H1 (cell line): ENCODE measurements at regions not wholly inside any gene's neighbourhood (a gene's known extent, or its start where the extent isn't known, plus 50 kb on each side); places are given as distances from the start of the nearest gene placed in this dataset.
"Not testable (repeated sequence)": the region's sequence is repeated elsewhere in the genome, so short reads cannot be mapped to it uniquely, and the experiment has no call there.

ENCODE experiments used
- CTCF ChIA-PET: fragments of 300-600 bp; sonication (Branson Sonifier 250); formaldehyde crosslinking; loops from one replicate; lab custom pipeline; 2021; ENCODE audit not compliant: partially characterized antibody; lab: Charles Lee
- POLR2A ChIA-PET: fragments of 300-600 bp; sonication (Branson Sonifier 250); formaldehyde crosslinking; loops from one replicate; lab custom pipeline; 2021; ENCODE audit warnings: inconsistent platforms; ENCODE audit not compliant: partially characterized antibody; lab: Charles Lee
- DNase-seq, 2 experiments: peaks; one replicate each; pipeline versions ENCODE4 v3.0.0 to v3.0.0-alpha.2; 2010 to 2022; ENCODE audit warnings: low spot score in 2 of 2, low read depth in 1 of 2, mixed read lengths in 1 of 2
- FAIRE-seq: peaks from 2 replicates; lab custom pipeline; 2011; peaks lifted over from hg19 to GRCh38; lab: Jason Lieb, UNC
- H2AFZ ChIP-seq: 2 replicates; pipeline ENCODE4 v1.8.1; 2012; ENCODE audit warnings: low read length, inconsistent platforms
- H2AK5ac ChIP-seq: 2 replicates; pipeline ENCODE4 v1.6.1; 2013; ENCODE audit warnings: low read depth, low read length
- H2BK120ac ChIP-seq: replicated peaks from 2 replicates; pipeline ENCODE3; 2013; ENCODE audit warnings: low read depth, low read length, inconsistent platforms
- H2BK12ac ChIP-seq: 2 replicates; pipeline ENCODE4 v1.6.1; 2013; ENCODE audit warnings: low read depth, low read length
- H2BK15ac ChIP-seq: 2 replicates; pipeline ENCODE4 v1.6.1; 2013; ENCODE audit warnings: low read length
- H2BK20ac ChIP-seq: 2 replicates; pipeline ENCODE4 v1.6.1; 2013; ENCODE audit warnings: low read length
- H2BK5ac ChIP-seq: 2 replicates; pipeline ENCODE4 v1.6.1; 2013; ENCODE audit warnings: low read depth, low read length
- H3K14ac ChIP-seq: 2 replicates; pipeline ENCODE4 v1.6.1; 2013; ENCODE audit warnings: inconsistent platforms; ENCODE audit not compliant: insufficient read length
- H3K18ac ChIP-seq: 2 replicates; pipeline ENCODE4 v1.6.1; 2013; ENCODE audit warnings: low read length; ENCODE audit errors: extremely low read depth
- H3K23ac ChIP-seq: 2 replicates; pipeline ENCODE4 v1.6.1; 2013; ENCODE audit warnings: inconsistent platforms; ENCODE audit not compliant: insufficient read length
- H3K23me2 ChIP-seq: 2 replicates; pipeline ENCODE4 v1.6.1; 2013; ENCODE audit warnings: low read depth, low read length
- H3K27ac ChIP-seq: 2 replicates; pipeline ENCODE4 v1.6.1; 2011; ENCODE audit warnings: low read depth, low read length, inconsistent platforms
- H3K27me3 ChIP-seq, 4 experiments: replicated peaks in 1 of 4; 1 replicate in 1 of 4; 2 replicates in 3 of 4; pipeline versions ENCODE4 v1.6.1 to v1.8.1; 2011 to 2013; ENCODE audit warnings: low read length in 3 of 4, mild to moderate bottlenecking in 3 of 4, inconsistent platforms in 2 of 4, mixed read lengths in 2 of 4, moderate library complexity in 1 of 4; ENCODE audit not compliant: control insufficient read depth in 3 of 4, insufficient read depth in 3 of 4; ENCODE audit errors: extremely low read depth in 1 of 4
- H3K36me3 ChIP-seq, 4 experiments: 2 replicates each; pipeline versions ENCODE4 v1.6.1 to v1.8.1; 2011 to 2013; ENCODE audit warnings: mild to moderate bottlenecking in 4 of 4, low read length in 3 of 4, moderate library complexity in 2 of 4, control low read depth in 1 of 4, inconsistent platforms in 1 of 4; ENCODE audit not compliant: insufficient read depth in 4 of 4, control insufficient read depth in 2 of 4
- H3K4ac ChIP-seq: replicated peaks from 2 replicates; pipeline ENCODE3; 2013; ENCODE audit warnings: low read length, low read depth, mixed read lengths, inconsistent platforms; ENCODE audit not compliant: insufficient read length
- H3K4me1 ChIP-seq, 4 experiments: replicated peaks in 1 of 4; 1 replicate in 1 of 4; 2 replicates in 3 of 4; pipeline versions ENCODE4 v1.6.1 to v1.8.1; 2011 to 2013; ENCODE audit warnings: low read length in 3 of 4, inconsistent platforms in 2 of 4, mixed read lengths in 1 of 4; ENCODE audit not compliant: insufficient read depth in 4 of 4, control insufficient read depth in 3 of 4
- H3K4me2 ChIP-seq, 2 experiments: 2 replicates each; pipeline versions ENCODE4 v1.6.1 to v1.8.1; 2011 to 2013; ENCODE audit warnings: low read depth in 2 of 2, low read length in 2 of 2, control low read depth in 1 of 2, inconsistent platforms in 1 of 2, mild to moderate bottlenecking in 1 of 2; ENCODE audit not compliant: insufficient read depth in 1 of 2
- H3K4me3 ChIP-seq, 4 experiments: fragments of 200-600, 300-600 bp in 1 of 4; sonication (generic), shearing (Covaris generic), sonication (Bioruptor Twin) in 1 of 4; 2 replicates each; pipeline versions ENCODE4 v1.5.1 to v1.8.1; 2011 to 2016; ENCODE audit warnings: low read length in 4 of 4, low read depth in 3 of 4, control low read depth in 2 of 4, inconsistent platforms in 2 of 4, mild to moderate bottlenecking in 2 of 4, mixed read lengths in 1 of 4, moderate library complexity in 1 of 4; ENCODE audit not compliant: insufficient read depth in 2 of 4; ENCODE audit errors: extremely low read depth in 1 of 4
- H3K56ac ChIP-seq: replicated peaks from 2 replicates; pipeline ENCODE3; 2013; ENCODE audit warnings: low read depth, mild to moderate bottlenecking, mixed read lengths, low read length, inconsistent platforms; ENCODE audit not compliant: insufficient read length
- H3K79me1 ChIP-seq: 2 replicates; pipeline ENCODE4 v1.6.1; 2013; ENCODE audit warnings: low read depth, low read length, control low read depth
- H3K79me2 ChIP-seq, 2 experiments: 2 replicates each; pipeline versions ENCODE4 v1.6.1 to v1.8.1; 2012 to 2013; ENCODE audit warnings: low read length in 2 of 2, mild to moderate bottlenecking in 2 of 2, inconsistent platforms in 1 of 2; ENCODE audit not compliant: insufficient read depth in 2 of 2, control insufficient read depth in 1 of 2
- H3K9ac ChIP-seq, 4 experiments: replicated peaks in 1 of 4; 1 replicate in 1 of 4; 2 replicates in 3 of 4; pipeline versions ENCODE4 v1.6.1 to v1.8.1; 2011 to 2013; ENCODE audit warnings: low read depth in 3 of 4, low read length in 3 of 4, control low read depth in 2 of 4, mild to moderate bottlenecking in 2 of 4, moderate library complexity in 2 of 4, inconsistent platforms in 1 of 4; ENCODE audit errors: extremely low read depth in 1 of 4
- H3K9me3 ChIP-seq, 2 experiments: 2 replicates each; pipeline versions ENCODE4 v1.6.1 to v1.8.1; 2012 to 2013; ENCODE audit warnings: mild to moderate bottlenecking in 2 of 2, moderate library complexity in 2 of 2, control low read depth in 1 of 2, inconsistent platforms in 1 of 2, low read depth in 1 of 2, low read length in 1 of 2, mixed read lengths in 1 of 2; ENCODE audit not compliant: insufficient read depth in 2 of 2
- H4K20me1 ChIP-seq, 2 experiments: replicated peaks in 1 of 2; 2 replicates each; pipeline versions ENCODE3 to v1.8.1; 2011 to 2013; ENCODE audit warnings: inconsistent platforms in 2 of 2, low read length in 2 of 2, mild to moderate bottlenecking in 1 of 2; ENCODE audit not compliant: insufficient read depth in 2 of 2, control insufficient read depth in 1 of 2
- H4K5ac ChIP-seq: 2 replicates; pipeline ENCODE4 v1.6.1; 2013; ENCODE audit warnings: low read length, low read depth, mixed read lengths, inconsistent platforms; ENCODE audit not compliant: insufficient read length
- H4K8ac ChIP-seq: 2 replicates; pipeline ENCODE4 v1.8.0; 2013; ENCODE audit warnings: mild to moderate bottlenecking, moderate library complexity, low read length, inconsistent platforms; ENCODE audit not compliant: insufficient read depth; ENCODE audit errors: extremely low read depth
- H4K91ac ChIP-seq: replicated peaks from 2 replicates; pipeline ENCODE3; 2013; ENCODE audit warnings: low read length, mixed read lengths, inconsistent platforms; ENCODE audit not compliant: insufficient read length
- WGBS, 2 experiments: shearing (Covaris generic) in 1 of 2; methylation state at CpG; one replicate each; pipeline versions ENCODE4 v1.1.6 to v1.1.7; 2013 to 2015; ENCODE audit warnings: low lambda C conversion rate in 2 of 2, mixed read lengths in 2 of 2, inconsistent platforms in 1 of 2, low coverage in 1 of 2, missing lambda C conversion rate in 1 of 2; ENCODE audit not compliant: insufficient replicate concordance in 2 of 2, insufficient coverage in 1 of 2, insufficient read length in 1 of 2; ENCODE audit errors: extremely low coverage in 1 of 2, missing lambda C conversion rate in 1 of 2; 5-methylcytosine and 5-hydroxymethylcytosine counted together

GRCh38 chr21:9783587-9783986, 737.8 kb upstream of the TPTE start:
- H3K4me2 ChIP-seq, H4K20me1 ChIP-seq, H3K56ac ChIP-seq, H3K36me3 ChIP-seq, H3K4me1 ChIP-seq, H2BK5ac ChIP-seq, H3K18ac ChIP-seq, H3K79me1 ChIP-seq, H3K9ac ChIP-seq, H3K23ac ChIP-seq, H2BK15ac ChIP-seq, H2BK20ac ChIP-seq, H3K4ac ChIP-seq, H2BK12ac ChIP-seq, H2AFZ ChIP-seq, H4K91ac ChIP-seq, H3K79me2 ChIP-seq, POLR2A ChIA-PET, H4K5ac ChIP-seq, H3K27ac ChIP-seq, H3K23me2 ChIP-seq, DNase-seq, H4K8ac ChIP-seq, H3K27me3 ChIP-seq, H3K4me3 ChIP-seq, FAIRE-seq, H2AK5ac ChIP-seq, H2BK120ac ChIP-seq, CTCF ChIA-PET, H3K14ac ChIP-seq: not testable (repeated sequence)
- WGBS, 2 experiments, result 71% methylated on average over 2 of the region's 2 CpGs; no CpG with 5 or more reads in 1 of the 2 experiments
- peaks cover 57 to 75% of the 10 kb centered on the region in 2 experiments for H3K9me3 ChIP-seq

GRCh38 chr21:9784201-9784600, 737.2 kb upstream of the TPTE start:
- H3K4me3 ChIP-seq, H3K4me1 ChIP-seq, FAIRE-seq, H3K79me2 ChIP-seq, H2AFZ ChIP-seq, H4K5ac ChIP-seq, H3K27me3 ChIP-seq, H3K4me2 ChIP-seq, H3K27ac ChIP-seq, H4K91ac ChIP-seq, POLR2A ChIA-PET, H3K14ac ChIP-seq, H2BK5ac ChIP-seq, H3K18ac ChIP-seq, H3K56ac ChIP-seq, H2BK120ac ChIP-seq, H3K36me3 ChIP-seq, CTCF ChIA-PET, H2AK5ac ChIP-seq, H3K23me2 ChIP-seq, H2BK20ac ChIP-seq, H3K4ac ChIP-seq, H2BK12ac ChIP-seq, H3K9ac ChIP-seq, DNase-seq, H4K8ac ChIP-seq, H4K20me1 ChIP-seq, H2BK15ac ChIP-seq, H3K23ac ChIP-seq, H3K79me1 ChIP-seq: not testable (repeated sequence)
- H3K9me3 ChIP-seq, result peaks cover 57 to 75% of the 10 kb centered on the region in 2 experiments
- WGBS, 2 experiments, result 100% methylated on average over 1 of the region's 1 CpG; no CpG with 5 or more reads in 1 of the 2 experiments
